ENCODE measurements at regions not wholly inside any gene's neighbourhood (a gene's known extent, or its start where the extent isn't known, plus 50 kb on each side); places are given as distances from the start of the nearest gene placed in this dataset.
A peak's percentile ranks its signal among the peaks of the same experiment; 100 is the strongest.
"Not testable (repeated sequence)": the region's sequence is repeated elsewhere in the genome, so short reads cannot be mapped to it uniquely, and the experiment has no call there.

DNA sequence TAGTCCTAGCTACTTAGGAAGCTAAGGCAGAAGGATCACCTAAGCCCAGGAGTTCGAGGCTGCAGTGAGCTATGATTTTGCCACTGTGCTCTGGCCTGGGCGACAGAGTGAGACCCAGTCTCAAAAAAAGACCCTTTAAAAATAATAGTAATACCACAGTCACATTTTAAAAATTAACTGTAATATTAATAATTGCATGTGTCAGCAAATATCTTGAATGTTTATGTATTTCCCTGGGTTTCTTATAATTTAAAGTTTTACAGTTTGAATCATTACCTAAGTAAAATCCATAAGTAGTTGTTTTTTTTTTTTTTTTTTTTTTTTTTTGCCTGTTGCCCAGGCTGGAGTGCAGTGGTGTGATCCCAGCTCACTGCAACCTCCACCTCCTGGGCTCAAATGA is 69.2 kb downstream of the LYZL2 start:
- no peak for DNase-seq (ENCODE audit: low spot score)

DNA sequence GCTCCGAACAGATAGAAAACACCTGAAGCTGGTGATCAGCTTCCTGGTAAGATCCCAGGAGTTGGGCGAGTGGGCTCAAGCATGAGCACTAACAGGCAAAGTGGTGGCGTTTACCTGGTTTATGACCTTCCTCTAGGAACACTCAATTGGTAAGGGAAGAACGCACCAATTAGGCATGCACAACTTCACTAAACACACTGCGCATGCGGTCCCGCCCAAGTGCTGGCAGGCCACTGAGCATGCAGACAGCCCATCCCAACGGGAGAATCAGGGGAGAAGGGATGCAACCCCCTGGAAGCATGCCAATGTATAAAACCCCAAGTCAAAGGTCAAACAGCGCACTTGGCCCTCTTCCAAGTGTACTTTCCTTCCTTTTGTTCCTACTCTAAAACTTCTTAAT is 70.4 kb downstream of the LYZL2 start:
- DNase-seq (ENCODE audit: low spot score), result no peak

DNA sequence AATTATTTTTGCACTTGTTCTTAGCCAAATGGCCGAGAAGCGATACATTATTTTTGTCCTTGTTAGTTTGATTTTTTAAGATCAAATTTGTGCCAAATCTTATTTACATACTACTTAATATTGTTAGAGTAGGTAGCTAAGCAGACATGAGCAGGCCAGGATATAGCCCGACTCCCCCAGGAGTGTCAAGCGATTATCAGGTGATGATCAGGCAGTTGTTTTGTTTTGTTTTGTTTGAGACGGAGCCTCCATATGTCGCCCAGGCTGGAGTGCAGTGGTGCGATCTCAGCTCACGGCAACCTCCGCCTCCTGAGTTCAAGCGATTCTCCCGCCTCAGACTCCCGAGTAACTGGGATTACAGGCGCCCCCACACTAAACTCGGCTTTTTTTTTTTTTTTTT is 71.1 kb downstream of the LYZL2 start:
- DNase-seq (ENCODE audit: low spot score), result no peak

DNA sequence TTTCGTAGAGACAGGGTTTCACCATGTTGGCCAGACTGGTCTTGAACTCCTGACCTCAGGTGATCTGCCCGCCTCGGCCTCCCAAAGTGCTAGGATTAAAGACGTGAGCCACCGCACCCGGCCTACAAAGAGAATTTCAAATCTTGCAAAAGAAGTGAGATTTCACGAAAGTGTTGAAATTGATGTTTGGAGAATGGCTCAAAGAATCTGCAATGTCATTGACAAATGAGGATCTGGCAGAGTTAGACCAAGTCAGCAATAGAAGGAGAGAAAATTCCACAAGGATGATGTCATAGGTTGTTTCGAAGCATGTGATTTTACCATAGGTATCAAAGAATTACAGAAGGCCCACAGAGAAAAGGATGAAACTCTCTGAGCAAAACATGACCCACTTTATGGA is 71.7 kb downstream of the LYZL2 start:
- DNase-seq (ENCODE audit: low spot score), result peak; percentile 72

DNA sequence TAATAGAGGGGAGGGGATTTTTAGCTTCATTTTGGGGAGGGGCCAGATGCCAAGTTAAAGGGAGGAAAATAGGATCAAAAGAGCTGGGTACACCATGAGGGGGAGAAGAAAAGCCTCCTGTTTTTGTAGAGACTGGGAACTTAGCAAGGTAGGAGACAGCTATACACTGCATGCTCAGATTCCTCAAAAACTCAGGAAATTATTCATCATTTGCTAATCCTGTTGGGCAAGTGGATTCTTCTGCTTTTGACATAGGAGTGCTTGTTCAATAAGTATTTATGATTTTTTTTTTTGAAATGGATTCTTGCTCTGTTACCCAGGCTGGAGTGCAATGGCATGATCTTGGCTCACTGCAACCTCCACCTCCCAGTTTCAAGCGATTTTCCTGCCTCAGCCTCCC is 73.4 kb downstream of the LYZL2 start:
- DNase-seq (ENCODE audit: low spot score), result no peak

DNA sequence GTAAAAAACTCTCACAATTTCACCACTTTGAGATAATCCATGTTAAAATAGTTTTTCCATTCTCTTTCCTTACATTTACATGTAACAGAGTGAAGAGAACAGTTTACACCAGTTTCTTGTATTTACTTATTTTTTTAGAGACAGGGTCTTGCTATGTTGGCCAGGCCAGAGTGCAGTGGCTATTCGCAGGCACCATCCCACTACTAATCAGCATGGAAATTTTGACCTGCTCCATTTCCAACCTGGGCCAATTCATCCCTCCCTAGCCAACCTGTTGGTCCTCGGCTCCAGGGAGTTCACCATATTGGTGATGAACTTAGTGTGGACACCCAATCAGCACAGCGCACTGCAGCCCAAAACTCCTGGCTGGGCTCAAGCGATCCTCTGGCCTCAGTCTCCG is 74.1 kb downstream of the LYZL2 start:
- DNase-seq (ENCODE audit: low spot score), result no peak

DNA sequence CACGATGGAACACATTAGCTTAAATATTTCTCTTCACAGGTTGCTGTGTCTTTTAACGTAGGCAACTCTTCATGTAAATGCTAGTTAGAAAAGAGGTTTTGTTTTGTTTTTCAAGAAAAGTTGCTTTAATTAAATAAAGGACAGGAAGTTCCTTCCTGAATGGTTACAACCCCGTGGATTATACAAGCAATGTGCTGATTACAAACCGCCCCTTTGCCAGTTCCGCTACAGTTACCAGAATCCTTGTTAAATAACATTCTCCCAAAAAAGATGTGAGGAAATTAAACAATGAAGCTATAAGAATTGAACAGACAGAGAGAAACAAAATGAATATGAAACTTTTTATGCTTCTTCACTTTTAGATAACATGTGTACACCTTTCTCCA is 75.1 kb downstream of the LYZL2 start:
- DNase-seq (ENCODE audit: low spot score), result no peak

DNA sequence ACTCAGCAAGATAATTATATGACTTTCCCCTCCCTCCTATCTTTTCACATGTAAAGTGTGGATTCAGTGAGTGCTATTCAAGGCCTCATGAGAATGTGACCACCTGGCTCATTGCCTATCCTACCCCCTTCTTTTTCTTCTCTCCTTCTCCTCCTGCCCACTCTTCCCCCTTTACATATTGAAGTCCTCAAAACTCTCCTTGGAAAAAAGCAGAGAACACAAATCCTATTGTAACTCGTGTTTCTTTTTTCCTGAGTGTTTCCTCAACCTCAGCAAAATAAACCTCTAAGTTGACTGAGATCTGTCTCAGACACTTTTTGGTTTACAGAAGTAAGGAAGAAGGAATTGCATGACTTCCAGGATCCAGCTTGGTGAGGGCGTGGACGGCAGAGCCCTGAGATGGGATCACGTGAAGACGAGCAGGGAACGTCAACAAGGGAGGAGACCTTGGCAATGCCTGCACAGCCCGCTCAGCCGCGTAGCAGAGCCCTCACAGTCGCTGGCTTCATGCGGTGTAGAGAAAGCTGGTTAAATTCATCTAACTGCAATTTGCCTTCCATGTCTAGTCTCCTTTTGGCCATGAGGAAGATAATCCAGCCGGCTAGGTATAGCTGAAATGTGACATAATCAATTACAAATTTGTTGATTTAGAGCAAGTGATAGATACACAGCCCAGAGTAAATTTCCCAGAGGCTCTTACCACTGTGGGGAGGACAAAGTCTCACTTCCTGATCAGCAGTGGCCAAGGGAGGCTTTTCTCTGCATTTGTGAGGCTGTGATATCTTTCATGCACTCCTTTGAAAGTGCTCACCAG is 75.7 kb downstream of the LYZL2 start:
- peak; percentile 26 for DNase-seq (ENCODE audit: low spot score)

DNA sequence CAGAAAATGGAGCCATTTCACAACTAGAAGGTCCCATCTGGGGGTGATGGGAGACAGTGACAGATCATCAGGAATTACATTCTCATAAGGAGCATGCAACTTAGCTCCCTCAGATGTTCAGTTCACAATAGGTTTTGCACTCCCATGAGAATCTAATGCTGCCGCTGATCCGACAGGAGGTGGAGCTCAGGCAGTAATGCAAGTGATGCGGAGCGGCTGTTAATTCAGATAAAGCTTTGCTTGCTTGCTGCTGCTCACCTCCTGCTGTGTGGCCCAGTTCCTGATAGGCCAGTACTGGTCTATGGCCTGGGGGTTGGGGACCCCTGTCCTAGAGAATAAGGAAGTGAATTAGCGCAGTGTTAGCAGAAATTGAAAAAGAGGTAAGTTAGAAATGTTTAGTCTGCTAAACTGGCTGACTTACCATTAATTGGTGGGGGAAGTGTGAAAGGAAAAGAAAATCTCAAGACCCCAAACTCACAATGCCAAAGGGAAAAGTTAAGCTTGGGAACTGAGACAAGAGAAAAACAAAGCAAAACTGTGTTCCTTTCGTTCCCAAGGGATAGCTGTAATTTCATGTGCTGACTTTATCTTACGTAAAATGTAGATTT is 76.4 kb downstream of the LYZL2 start:
- DNase-seq (ENCODE audit: low spot score), result no peak

DNA sequence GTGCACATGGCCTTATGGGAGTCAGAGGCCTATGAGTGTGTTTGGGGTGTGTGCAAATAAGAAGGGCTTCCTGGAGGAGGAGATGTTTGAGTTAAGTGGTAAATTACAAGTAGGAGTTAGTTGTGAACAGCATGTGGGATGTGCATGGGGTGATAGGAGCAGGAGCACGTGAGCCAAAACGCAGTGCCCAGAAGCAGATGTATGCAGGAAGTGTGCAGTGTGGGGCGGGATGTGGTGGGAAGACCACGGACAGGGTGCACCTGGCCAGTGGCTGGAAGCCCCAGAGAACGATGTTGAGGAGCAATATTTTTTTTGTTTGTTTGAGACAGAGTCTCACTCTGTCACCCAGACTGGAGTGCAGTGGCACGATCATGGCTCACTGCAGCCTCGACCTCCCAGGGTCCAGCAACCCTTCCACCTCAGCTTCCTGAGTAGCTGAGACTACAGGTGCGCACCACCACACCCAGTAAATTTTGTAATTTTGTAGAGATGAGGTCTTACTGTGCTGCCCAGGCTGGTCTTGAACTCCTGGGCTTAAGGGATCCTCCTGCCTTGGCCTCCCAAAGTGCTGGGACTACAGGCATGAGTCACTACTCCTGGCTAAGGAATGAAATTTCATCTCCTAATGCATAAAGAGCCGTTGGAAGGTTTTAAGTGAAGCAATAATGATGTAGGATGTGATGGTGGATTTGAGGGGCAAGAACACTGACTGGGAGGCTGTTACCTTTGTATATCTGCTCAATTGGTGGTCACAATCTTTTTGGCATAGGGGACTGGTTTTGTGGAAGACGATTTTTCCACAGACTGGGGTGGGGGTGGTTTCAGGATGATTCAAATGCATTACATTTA is 78.4 kb downstream of the LYZL2 start:
- no peak for DNase-seq (ENCODE audit: low spot score)

DNA sequence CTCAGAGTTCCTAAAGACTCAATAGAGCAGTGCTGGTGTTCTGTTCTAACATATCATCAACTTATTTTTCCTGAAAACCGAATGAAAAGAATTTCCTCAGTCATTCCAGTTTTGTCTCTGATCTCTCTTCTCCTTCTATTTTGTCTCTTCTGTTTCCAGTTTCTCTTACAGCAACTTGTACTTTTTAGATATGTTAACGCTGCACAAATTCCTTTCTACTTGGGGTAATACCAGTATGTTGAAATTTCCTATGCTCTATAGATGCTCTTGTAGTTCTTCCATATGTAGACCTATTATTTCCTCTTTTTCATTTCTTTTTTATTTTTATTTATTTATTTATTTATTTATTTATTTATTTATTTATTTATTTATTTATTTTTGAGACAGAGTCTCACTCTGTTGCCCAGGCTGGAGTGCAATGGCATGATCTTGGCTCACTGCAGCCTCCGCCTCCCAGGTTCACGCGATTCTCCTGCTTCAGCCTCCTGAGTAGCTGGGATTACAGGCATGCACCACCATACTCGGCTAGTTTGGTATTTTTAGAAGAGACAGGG is 80.3 kb downstream of the LYZL2 start:
- not testable (repeated sequence) for DNase-seq (ENCODE audit: low spot score)

DNA sequence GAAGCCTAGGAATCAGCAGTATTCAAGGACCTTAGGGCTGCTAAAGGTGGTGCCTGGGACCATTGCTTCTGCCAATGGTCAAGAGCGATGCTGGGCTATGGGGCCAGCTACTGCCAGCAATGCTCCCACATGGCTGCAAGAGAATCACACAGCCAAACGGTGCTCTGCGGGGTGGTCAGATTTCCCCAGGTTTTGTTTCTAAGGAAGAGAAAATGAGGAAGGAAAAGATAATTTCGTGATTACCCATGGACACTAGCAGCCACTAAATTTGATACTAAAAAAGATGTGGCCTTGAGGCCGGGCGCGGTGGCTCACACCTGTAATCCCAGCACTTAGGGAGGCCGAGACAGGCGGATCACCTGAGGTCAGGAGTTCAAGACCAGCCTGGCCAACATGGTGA is 83.0 kb downstream of the LYZL2 start:
- no peak for DNase-seq (ENCODE audit: low spot score)

DNA sequence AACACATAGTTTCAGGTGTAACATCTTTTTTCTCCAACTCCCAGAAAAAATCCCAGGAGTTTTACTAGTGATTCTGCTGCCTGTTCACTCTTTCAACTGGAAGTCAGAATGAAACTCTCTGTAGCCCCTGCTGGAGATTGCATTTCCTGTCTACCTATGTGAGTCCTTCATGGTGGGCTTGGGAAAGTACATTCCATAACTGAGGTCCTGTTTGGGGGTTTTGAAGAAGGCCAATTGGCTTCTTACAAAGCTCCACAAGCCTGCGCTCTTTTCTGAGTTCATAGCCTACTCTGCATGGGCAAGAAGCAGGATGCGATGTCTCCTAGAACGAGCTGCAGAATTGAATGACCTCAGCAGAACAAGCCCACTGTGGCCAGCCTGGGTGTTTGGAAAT is 86.7 kb downstream of the LYZL2 start:
- no peak for DNase-seq (ENCODE audit: low spot score)

DNA sequence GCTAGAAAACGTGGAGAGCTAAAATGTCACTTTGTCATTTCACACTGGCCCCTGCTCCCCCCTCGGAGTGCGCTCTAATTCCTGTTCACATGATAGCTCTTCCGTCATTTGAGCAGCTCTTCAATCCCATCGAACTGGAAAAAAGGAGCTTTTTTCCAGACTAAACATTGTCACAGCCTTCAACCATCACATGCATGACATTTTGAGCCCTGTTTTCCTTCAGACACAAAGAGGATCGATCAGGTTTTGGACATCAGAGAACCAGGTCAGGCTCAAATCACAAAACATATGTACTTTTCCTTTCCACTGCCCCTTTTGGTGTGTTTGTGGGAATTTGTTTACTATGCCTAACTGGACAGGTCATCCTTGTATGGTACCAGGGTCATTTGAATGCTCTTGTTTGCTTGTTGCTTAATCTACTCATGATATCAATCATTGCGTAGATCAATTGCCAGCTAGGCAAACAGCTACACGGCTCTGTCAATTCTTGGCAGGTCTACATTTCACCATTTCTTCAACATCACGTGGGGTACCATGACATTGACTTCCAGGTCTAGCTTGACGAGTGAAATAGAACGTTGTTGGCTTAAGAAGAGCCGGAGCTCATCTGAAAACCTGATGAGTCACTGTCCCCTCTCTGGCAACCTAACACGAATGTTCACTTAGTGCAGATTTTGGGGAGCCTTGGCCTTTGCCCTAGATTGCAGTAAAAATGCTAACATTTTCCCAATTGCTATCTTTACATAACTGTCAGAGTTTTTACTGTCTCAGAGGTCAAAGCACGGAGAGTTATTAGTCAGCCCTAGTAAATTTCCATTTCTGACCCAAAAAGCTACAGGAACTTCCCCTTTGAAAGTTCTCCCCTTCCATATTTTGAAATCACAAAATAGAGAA is 87.3 kb downstream of the LYZL2 start:
- no peak for DNase-seq (ENCODE audit: low spot score)

DNA sequence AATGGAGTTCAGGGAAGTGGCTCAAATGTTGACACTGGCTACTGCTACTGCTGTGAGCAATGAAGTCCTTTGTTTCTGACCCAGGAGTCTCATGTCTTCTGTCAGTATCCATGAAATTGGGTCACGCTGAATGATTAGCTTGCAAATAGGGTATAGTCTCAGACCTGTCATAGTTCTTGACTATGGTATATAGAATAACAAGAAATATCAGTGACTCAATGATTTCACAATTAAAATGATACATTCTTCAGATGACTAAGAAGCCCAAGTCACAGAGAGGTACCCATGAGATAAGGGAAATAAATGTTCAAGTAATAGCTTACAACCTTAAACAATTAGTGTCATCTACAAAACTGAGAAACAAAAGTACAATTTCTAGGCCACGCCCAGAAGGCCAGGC is 89.3 kb downstream of the LYZL2 start:
- no peak for DNase-seq (ENCODE audit: low spot score)

DNA sequence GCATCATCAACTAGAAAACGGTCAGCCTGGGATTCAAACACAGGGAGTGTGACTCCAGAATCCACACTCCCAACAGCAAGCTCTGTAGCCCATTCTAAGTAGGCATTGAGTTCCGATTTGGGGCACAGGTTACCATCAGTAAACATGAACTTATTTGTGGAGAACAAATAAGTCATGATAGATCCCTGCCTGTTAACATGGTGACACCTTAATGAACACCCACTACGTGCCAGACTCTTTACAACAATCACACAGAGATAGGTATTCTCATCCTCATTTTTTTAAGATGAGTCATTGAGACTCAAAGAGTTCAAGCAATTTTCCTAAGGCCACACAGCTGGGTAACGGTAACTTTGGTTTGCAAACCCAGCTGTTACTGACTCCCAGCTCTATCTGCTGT is 91.5 kb downstream of the LYZL2 start:
- DNase-seq (ENCODE audit: low spot score), result peak; percentile 64

DNA sequence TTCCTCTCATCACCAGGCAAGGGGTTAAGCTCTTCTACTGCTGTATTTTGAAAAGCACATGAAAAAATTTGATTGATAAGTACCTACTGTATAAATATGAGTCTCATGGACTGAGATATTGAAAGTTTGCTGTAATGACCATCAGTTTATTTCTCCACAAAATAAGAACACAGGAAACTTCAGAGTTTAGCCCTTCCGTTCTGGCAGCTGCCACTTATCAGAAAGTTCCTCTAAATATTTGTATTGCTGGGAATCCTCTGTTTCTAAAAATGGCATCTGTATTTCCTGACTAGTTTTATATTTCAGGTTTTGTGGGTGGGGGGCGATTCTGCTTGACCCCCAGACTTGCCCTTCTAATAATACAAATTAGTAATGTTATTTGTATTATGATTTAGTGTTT is 92.0 kb downstream of the LYZL2 start:
- DNase-seq (ENCODE audit: low spot score), result no peak

DNA sequence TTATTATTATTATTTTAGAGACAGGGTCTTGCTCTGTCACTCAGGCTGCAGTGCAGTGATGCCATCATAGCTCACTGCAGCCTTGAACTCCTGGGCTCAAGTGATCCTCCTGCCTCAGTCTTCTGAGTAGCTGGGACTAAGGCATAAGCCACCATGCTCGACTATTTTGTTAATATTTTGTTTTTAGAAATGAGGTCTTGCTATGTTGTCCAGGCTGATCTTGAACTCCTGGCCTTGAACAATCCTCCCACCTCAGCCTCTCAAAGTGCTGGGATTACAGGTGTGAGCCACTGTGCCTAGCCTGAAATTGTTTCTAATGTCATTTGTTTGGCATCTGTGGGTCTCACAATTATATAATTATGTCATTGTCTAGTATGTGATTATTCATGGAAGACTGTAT is 92.4 kb downstream of the LYZL2 start:
- not testable (repeated sequence) for DNase-seq (ENCODE audit: low spot score)

DNA sequence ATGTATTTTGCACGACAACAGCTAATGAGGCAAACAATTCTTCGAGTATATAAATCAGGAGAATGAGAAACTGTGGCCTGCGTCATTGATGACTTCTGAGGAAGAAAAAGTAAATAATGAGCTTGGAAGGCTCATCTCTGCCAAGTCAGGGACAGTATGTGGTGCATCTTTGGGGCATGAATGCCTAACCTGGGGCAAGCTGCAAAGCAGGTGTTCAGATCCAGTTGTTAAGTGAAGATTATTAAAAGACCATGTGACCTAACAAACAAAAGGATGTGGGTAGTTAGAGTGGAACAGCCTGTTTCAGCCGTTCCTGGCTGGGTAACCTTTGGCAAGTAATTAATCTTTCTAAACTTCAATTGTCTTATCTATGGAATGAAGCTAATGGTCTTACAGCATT is 93.0 kb downstream of the LYZL2 start:
- no peak for DNase-seq (ENCODE audit: low spot score)

DNA sequence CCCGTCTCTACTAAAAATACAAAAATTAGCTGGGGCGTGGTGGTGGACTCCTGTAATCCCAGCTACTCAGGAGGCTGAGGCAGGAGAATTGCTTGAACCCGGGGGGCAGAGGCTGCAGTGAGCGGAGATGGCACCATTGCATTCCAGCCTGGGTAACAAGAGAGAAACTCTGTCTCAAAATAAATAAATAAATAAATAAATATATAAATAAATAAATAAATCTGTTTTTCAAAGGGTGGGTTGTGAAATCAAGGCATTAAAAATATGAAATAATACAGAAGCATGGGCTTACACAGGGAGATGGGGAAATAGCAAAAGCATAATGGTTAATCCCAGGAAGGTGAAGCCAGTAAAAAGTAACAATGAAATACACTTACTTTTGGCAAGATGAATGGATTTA is 93.9 kb downstream of the LYZL2 start:
- DNase-seq (ENCODE audit: low spot score), result no peak

DNA sequence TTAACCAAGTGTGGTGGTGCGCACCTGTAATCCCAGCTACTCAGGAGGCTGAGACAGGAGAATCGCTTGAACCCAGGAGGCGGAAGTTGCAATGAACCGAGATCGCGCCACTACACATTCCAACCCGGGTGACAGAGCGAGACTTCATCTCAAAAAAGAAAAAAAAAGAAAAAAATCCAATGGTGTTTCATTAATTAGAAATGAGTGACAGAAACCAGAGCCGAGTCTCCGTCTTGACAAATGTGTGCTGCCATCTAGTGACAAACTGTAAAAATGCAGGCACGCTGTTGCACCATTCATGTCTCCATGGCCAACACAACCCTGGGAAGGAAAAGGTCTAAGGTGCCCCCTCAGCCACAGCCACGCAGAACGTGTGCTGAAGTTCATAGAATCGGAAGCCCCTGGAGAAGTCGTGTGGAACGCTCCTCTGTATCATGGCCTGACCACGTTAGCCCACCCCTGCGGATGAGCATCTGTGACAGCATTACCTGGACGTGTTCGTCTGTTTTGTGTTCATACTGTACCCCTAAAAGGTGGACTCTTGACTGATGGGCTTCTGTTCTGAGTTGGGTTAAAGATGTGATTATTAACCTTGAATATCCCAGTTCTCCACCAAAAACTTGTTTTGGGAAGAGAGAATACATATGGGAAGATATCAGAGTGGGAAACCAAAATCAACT is 94.9 kb downstream of the LYZL2 start:
- peak; percentile 72 for DNase-seq (ENCODE audit: low spot score)

All from kidney tubule cell (primary cell).